ENCODE measurements at regions not wholly inside any gene's neighbourhood (a gene's known extent, or its start where the extent isn't known, plus 50 kb on each side); places are given as distances from the start of the nearest gene placed in this dataset.

DNA sequence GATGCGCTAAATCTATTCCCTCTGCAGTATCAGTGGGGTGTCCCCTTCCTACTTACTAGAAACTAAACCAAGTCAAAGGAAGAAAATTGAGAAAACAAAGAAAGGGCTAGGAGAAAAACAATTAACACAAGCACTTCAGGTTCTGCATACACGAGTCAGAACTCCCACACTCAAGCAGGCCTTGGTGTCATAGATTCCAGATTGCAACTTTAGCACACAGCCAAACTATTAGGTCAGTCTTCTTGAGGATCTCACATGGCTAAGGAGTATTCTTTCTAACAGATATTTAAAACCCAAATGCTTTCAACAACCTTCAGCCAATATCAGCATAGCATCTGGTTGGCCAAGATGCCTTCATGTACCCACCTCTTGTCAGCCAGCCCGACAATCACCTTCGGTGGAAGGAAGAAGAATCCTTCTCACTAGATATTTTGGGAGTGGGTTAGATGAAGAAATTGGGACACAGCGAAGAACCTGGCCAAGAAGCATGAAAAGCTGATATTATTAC, 340.0 kb downstream of the VPS13C start:
- no peak for FAIRE-seq
- H3K4me3 ChIP-seq (replicated peaks in 1 of 3; ENCODE audit: insufficient read depth in 1 of 3, low read depth in 1 of 3, low read length in 3 of 3): no peak overlapping the region
- H3K36me3 ChIP-seq (ENCODE audit: control insufficient read depth in 2 of 2, extremely low read depth in 1 of 2, insufficient read depth in 2 of 2, low read length in 2 of 2): no peaks in the 10 kb centered on the region
- no peak overlapping the region for H2AFZ ChIP-seq (ENCODE audit: low read depth, low read length)
- H3K27ac ChIP-seq (ENCODE audit: insufficient read depth, low read depth, low read length): no peak overlapping the region
- no peak for DNase-seq (ENCODE audit: low read depth, low spot score)
- no peaks in the 10 kb centered on the region for H4K20me1 ChIP-seq (replicated peaks; ENCODE audit: control insufficient read depth, extremely low read depth, insufficient read depth, low read length)
- H3K9me1 ChIP-seq (replicated peaks; ENCODE audit: control insufficient read depth, extremely low read depth, insufficient read depth, low read length): no peaks in the 10 kb centered on the region
- intact Hi-C loops (cut with micrococcal nuclease): no loop called here
- no peaks in the 10 kb centered on the region for H3K9me3 ChIP-seq (replicated peaks; ENCODE audit: control insufficient read depth, insufficient read depth, low read length)
- CTCF ChIA-PET: no interaction called here
- no peaks in the 10 kb centered on the region for H3K27me3 ChIP-seq (ENCODE audit: control insufficient read depth in 2 of 2, insufficient read depth in 2 of 2, low read length in 2 of 2)
- no peaks in the 10 kb centered on the region for H3K4me1 ChIP-seq (ENCODE audit: control insufficient read depth, extremely low read depth, insufficient read depth, low read length)
- dilution Hi-C loops (cut with MboI; ENCODE audit: extremely low pct_ligation_motif_present, low sequenced_read_pairs): no loop called here
- no peaks in the 10 kb centered on the region for H3K79me2 ChIP-seq (ENCODE audit: control insufficient read depth, insufficient read depth, low read length)
- TF ChIP-seq, protein P1, sequence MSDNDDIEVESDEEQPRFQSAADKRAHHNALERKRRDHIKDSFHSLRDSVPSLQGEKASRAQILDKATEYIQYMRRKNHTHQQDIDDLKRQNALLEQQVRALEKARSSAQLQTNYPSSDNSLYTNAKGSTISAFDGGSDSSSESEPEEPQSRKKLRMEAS (IDR thresholded peaks at IDR 0.05; ENCODE audit: insufficient read depth, insufficient read length): no peak
- TF ChIP-seq GATA2 (IDR thresholded peaks at IDR 0.05; ENCODE audit: insufficient read depth, insufficient read length, low read depth, low read length): no peak
- no peak for TF ChIP-seq FOS (IDR thresholded peaks at IDR 0.05; ENCODE audit: borderline replicate concordance, insufficient read depth, low read length)
- TF ChIP-seq EZH2 (IDR thresholded peaks at IDR 0.05; ENCODE audit: borderline replicate concordance, low read depth, low read length, severe bottlenecking): no peak
- no peak for TF ChIP-seq JUN (IDR thresholded peaks at IDR 0.05; ENCODE audit: borderline replicate concordance, insufficient read depth, insufficient read length, low read depth)
- TF ChIP-seq, protein P2, sequence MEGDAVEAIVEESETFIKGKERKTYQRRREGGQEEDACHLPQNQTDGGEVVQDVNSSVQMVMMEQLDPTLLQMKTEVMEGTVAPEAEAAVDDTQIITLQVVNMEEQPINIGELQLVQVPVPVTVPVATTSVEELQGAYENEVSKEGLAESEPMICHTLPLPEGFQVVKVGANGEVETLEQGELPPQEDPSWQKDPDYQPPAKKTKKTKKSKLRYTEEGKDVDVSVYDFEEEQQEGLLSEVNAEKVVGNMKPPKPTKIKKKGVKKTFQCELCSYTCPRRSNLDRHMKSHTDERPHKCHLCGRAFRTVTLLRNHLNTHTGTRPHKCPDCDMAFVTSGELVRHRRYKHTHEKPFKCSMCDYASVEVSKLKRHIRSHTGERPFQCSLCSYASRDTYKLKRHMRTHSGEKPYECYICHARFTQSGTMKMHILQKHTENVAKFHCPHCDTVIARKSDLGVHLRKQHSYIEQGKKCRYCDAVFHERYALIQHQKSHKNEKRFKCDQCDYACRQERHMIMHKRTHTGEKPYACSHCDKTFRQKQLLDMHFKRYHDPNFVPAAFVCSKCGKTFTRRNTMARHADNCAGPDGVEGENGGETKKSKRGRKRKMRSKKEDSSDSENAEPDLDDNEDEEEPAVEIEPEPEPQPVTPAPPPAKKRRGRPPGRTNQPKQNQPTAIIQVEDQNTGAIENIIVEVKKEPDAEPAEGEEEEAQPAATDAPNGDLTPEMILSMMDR (IDR thresholded peaks at IDR 0.05; ENCODE audit: extremely low read depth in 1 of 2, insufficient read depth in 1 of 2, low read depth in 1 of 2, low read length in 2 of 2): no peak
- TF ChIP-seq MYC (IDR thresholded peaks at IDR 0.05; ENCODE audit: low read depth, low read length): no peak
- TF ChIP-seq POLR2AphosphoS5 (IDR thresholded peaks at IDR 0.05; ENCODE audit: insufficient read depth, low read depth, low read length): no peak
- no peak overlapping the region for H3K4me2 ChIP-seq (ENCODE audit: insufficient read depth, low read length)
- no TSS peak for BruUV-seq (replicated peaks)
- H3K9ac ChIP-seq (replicated peaks; ENCODE audit: extremely low read depth, insufficient read depth, low read length): no peak overlapping the region
- POLR2A ChIA-PET: no interaction called here
